GM19023 (cell line): ENCODE measurements at regions not wholly inside any gene's neighbourhood (a gene's known extent, or its start where the extent isn't known, plus 50 kb on each side); places are given as distances from the start of the nearest gene placed in this dataset.
"Not testable (repeated sequence)": the region's sequence is repeated elsewhere in the genome, so short reads cannot be mapped to it uniquely, and the experiment has no call there.

Experiments used
- ATAC-seq: cut with Tn5 transposase; IDR thresholded peaks from one replicate; pipeline ENCODE4 v1.9.1; 2021; ENCODE audit warnings: mild to moderate bottlenecking, moderate library complexity; ENCODE audit not compliant: unreplicated experiment

DNA sequence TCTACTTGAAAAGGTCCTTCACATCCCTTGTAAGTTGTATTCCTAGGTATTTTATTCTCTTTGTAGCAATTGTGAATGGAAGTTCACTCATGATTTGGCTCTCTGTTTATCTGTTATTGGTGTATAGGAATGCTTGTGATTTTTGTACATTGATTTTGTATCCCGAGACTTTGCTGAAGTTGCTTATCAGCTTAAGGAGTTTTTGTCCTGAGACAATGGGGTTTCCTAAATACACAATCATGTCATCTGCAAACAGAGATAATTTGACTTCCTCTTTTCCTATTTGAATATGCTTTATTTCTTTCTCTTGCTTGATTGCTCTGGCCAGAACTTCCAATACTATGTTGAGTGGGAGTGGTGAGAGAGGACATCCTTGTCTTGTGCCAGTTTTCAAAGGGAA lies 69.8 kb upstream of the MYRIP start:
- not testable (repeated sequence) for ATAC-seq

DNA sequence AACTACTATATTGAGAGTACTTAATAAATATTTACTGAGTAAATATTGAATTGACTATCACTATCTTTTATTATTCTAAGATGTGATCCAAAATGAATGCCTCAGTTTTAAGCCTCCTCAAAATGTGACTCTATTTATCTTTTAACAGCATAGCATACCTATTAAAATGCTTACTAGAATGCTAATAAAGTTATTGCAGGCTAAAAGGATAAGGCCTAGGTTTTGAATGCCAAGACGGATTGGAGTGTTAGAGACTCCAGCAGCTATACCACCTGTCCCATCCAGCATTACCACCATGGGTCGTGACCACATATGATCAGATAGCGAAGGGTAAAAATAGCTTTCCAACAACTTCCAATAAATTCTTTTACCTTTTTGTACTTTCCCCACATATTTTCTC lies 64.7 kb upstream of the MYRIP start:
- ATAC-seq, result no peak

DNA sequence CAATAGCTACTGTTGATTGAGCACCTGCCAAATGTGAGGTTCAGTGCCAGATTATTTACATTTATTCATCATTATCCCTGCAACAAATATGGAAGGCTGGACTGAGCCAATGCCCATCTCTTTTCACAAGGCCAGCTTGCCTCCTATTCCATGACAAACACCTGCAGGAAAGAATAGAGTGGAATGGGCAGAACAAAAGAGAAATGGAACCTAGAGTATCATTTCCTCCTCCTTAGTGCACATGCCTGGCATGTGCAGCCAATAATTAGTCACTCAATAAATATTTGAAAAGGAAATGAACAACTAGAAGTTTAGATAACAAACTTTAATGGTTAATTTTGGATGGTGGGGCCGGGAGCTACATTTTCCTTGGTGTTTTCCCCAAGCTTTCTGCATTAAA lies 61.4 kb upstream of the MYRIP start:
- ATAC-seq, result no peak

DNA sequence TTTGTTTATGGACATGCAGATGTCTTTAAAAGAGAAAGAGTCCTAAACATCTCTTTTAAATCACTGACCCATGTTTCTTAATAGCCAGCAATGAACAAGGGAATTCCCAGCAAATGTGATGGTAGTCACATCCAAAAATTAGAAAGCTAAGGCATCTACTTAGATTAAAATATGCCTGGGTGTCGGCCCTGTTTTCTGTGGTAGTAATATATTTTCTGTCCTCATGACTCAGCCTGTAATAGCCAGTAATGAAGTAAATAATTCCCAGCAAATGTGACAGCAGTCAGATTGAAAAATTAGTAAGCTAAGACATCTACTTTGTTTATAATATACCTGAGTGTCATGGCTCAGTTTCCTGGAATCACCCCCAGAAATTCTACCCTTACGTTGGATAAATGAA lies 60.6 kb upstream of the MYRIP start:
- no peak for ATAC-seq

DNA sequence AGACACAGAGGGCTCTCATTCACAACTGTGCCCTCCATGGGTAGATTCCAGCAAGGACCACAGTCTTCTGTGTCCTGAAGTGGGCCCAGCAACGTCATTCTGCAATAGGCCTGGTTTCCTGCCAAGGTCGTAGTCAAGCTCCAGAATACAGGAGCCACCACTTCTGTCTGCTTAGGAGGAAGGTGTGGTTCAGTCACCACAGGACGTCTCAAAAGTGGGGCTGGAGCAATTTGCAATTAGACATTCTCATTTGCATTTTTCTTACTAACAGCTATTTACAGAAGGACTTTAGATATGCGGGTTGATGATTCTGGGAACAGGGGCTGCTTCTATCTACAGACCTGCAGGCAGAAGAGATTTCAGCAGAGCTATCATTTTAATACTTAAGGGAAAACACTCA lies 58.7 kb upstream of the MYRIP start:
- no peak for ATAC-seq

DNA sequence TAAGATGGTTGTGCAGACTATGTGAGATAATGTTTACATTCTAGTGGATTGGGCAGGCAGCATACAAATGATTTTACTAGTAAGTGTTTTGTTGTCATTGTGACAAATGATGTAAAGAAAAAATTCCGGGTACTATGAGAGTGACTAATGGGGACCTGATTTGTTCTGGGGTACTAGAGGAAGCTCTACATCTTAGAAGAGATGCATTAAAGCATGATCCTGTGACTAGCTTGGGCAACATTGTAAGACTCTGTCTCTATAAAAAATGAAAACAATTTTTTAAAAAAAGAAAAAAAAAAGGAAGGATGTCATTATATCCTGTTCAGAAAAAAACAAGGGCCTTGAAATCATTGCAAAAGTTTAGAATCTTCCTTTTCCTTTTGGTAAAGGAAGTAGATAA lies 58.1 kb upstream of the MYRIP start:
- ATAC-seq, result no peak

DNA sequence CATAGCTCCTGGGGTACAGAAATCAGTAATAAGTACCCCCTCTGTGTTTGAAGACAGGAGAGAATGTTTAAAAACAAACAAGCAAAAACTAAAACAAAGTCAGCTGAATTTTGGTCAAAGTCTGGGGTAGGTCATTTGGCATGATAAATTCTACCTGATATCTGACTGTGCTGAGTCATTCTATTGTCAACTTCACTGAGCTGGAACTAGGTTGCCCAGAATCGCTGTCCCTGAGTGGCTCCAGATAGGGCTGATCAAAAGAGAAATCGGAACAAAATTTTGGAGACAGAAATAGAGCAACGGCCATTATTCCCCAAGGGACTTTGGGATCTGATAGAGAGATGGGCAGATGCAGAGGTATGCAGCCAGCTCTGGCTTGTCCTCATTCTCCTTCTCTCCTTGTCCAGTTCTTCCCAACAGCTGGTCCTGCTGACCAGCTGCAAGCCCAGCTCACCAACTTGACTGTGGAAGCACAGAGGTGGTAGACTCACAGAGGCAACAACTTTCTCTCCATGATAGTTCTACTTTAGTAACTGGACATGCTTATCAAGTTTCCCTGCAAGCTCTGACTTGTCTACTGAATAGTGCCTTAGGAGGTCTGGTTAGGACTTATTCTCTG lies 57.3 kb upstream of the MYRIP start:
- ATAC-seq, result no peak

DNA sequence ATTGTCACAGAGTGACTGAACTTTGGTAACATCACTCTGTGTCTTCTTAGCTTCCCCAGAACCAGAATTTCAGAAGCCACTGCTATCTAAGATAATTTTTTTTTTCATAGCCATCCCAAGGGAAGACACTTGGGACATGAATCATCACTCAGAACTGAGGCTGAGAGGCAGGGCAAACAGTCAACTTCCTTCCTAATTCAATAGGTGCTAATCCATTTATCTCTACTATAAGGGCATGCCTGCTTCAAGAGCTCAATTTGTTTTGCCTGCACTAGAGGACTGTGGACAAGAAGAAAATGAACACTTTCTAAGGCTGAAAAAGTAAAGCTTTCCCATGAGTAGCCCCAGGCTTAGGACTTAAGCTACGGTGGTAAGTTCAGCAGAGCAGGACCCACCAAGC lies 56.7 kb upstream of the MYRIP start:
- no peak for ATAC-seq

DNA sequence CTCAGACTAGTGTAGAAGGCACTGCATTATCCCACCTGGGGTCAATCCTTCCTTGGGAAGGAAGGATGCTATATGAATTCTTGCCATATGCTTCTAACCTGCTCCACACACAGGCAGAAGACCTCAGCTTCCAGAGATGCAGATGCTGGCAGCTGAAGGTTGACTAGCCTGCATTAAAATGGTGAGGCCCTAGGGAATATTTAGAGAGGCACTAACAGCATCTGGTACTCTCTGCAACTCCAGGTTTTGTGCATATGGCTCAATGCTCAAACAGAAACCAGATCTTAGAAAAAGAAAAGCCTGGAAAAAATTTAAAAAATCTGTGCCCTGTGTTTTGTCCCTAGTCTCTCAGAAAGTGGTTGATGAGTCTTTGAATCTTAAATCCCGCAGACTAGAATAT lies 56.0 kb upstream of the MYRIP start:
- ATAC-seq, result no peak

DNA sequence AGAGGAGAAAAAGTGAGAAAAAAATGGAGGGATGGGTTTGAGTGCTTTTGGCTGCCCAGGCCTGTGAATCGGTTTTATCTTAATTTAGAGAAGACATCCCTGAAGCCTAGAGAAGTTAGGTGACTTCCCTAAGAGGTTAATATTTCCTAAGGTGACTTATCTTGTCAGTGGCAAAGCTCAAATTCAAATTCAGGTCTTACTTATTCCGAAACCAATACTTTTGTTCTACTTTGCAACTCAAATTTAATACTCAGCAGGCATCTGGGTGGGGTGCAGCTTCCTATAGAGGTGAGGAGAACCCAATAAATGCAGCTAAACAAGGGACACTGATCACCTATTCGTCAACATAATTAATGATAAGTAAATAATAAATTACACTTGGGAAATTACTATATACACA lies 54.9 kb upstream of the MYRIP start:
- ATAC-seq, result peak; percentile 65

DNA sequence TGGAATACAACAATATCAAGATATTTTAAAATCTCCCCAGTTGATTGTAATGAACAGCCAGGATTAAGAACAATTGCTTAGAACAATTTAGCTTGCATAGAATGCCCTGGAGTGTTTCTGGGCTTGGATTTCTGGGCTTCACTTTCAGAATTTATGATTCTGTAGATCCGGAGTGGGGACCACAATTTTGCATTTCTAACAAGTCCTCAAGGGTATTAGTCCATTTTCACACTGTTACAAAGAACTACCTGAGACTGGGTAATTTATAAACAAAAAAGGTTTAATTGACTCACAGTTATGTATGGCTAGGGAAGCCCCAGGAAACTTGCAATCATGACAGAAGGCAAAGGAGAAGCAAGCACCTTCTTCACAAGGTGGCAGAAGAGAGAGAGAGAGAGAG lies 54.3 kb upstream of the MYRIP start:
- no peak for ATAC-seq

DNA sequence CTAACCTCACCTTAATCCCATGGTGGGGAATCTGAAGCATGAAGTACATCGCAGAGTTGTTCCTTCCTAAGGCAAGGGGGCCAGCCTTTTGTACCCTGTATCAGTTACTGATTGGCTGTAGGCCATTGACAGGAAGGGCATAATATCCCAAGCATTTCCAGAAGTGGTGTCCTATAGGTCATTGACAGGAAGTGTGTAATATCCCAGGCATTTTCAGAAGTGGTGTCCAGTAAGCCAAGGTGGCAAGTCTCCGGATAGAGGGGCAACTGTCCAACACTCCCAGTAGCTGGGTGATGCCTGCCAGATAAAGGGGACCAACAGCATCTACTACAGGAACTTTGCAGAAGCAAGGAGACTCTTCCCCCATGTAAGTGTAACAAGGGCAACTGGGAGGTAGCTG lies 52.1 kb upstream of the MYRIP start:
- ATAC-seq, result no peak
